Cardiac fibroblast (primary cell): ENCODE measurements at regions not wholly inside any gene's neighbourhood (a gene's known extent, or its start where the extent isn't known, plus 50 kb on each side); places are given as distances from the start of the nearest gene placed in this dataset.
A peak's percentile ranks its signal among the peaks of the same experiment; 100 is the strongest.

Experiments
- DNase-seq, 2 donors: peaks; one replicate each; pipeline versions ENCODE4 v3.0.0 to v3.0.0-alpha.2; 2010; ENCODE audit warnings: low read depth in 2 of 2
- H3K4me3 ChIP-seq, 2 donors: replicated peaks in 1 of 2; 1 replicate in 1 of 2; 2 replicates in 1 of 2; pipeline ENCODE4 v1.5.1; 2011; ENCODE audit warnings: low read depth in 2 of 2, low read length in 2 of 2, mild to moderate bottlenecking in 2 of 2, moderate library complexity in 1 of 2
- TF ChIP-seq, protein P1 (sequence below): IDR thresholded peaks from one replicate; pipeline ENCODE4 v1.5.1; 2011; ENCODE audit warnings: low read depth, mild to moderate bottlenecking, low read length, inconsistent platforms

DNA sequence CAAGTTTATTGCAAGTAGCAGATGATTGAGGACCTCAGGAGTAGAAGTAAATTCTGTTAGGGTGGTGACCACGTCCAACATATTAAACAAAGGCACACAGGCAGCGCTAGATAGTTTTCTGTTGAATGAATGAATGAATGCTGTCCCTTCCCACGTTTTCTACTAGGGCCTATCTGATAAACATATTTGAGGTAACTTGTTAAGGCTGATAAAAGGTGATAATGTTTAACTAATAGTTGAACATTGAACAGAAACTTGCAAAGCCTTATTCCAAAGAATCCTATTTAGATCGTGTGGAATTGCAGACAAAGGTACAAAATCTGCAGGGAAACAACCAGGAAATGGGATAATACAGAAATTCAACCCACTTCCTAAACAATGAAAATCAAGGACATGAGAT is 559.5 kb upstream of the SEMA6D start:
- DNase-seq = no peak
- TF ChIP-seq, protein P1, sequence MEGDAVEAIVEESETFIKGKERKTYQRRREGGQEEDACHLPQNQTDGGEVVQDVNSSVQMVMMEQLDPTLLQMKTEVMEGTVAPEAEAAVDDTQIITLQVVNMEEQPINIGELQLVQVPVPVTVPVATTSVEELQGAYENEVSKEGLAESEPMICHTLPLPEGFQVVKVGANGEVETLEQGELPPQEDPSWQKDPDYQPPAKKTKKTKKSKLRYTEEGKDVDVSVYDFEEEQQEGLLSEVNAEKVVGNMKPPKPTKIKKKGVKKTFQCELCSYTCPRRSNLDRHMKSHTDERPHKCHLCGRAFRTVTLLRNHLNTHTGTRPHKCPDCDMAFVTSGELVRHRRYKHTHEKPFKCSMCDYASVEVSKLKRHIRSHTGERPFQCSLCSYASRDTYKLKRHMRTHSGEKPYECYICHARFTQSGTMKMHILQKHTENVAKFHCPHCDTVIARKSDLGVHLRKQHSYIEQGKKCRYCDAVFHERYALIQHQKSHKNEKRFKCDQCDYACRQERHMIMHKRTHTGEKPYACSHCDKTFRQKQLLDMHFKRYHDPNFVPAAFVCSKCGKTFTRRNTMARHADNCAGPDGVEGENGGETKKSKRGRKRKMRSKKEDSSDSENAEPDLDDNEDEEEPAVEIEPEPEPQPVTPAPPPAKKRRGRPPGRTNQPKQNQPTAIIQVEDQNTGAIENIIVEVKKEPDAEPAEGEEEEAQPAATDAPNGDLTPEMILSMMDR = no peak
- H3K4me3 ChIP-seq = no peak overlapping the region

DNA sequence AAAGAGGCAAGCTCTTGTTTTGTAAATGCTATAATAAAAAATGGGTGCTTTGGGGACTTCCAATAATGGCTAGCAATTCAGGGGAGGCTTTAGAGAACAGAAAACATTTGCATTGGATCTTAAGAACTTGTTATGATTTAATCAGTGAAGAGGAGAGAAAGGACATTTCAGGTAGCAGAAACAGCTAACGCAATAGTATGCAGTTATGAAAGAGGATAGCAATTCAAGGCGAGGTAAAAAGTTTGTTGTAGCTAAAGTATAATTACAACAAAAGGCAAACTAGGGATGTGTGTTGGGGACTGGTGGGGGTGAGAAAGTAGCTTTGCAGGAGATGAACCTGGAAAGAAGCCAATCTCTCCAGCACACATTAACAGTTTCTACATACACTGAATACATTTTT is 558.7 kb upstream of the SEMA6D start:
- H3K4me3 ChIP-seq = no peak overlapping the region
- DNase-seq = no peak
- TF ChIP-seq, protein P1 = no peak

DNA sequence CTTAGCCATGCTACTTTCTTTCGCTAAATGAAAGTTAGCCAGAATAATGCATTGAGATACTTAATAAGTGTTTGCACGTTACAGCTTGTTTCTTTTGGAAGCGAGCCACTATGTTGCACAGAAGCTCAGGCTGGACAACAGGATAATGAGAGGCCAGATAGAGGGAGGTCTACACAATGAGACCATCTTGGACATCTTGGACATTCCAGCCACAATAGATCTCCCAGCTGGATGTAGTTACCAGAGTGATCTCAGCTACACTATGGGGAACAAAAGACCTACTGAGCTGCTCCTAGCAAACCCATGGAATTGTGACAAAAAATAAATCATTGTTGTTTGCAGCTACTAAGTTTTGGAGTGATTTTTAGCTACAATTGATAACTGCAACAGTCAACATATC is 540.1 kb upstream of the SEMA6D start:
- TF ChIP-seq, protein P1 = no peak
- DNase-seq = no peak
- no peak overlapping the region for H3K4me3 ChIP-seq

DNA sequence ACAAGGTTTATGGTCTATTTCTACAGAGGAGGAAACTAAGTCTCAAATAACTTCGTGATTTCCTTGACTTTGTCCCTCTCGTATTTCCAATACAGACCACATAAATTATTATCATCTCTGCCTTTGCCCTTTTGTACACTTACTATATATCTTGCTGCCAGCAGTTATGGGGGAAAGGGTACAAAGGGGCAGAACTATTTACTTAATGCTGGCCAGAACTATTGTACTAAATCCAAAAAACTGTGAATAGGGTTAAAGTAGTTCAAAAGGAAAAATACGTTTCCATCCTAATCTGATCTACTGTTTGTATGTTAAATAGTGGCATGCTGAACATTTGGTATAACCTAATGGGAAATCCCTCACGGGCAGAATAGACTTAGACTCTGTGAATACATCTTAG is 537.3 kb upstream of the SEMA6D start:
- no peak overlapping the region for H3K4me3 ChIP-seq
- no peak for DNase-seq
- TF ChIP-seq, protein P1 = no peak

DNA sequence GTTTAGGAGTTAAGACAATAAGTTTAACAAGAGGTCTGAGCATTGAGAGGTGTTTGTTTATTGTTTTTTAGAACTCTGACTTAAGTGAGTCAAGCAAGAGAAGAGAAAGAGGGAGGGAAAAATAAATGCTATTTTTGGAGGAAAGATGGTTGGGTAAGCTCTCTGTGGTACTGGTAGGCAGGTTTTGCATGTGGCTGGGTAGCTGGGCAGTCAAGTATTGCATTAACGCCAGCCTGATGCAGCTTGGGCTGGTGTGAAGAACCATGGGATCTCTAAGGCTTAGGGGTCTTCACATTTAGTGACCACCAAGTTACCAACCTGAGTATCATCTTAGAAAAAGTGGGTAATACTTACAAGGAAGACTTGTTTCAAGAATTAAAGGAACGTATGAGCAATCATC is 534.5 kb upstream of the SEMA6D start:
- DNase-seq = no peak
- TF ChIP-seq, protein P1 = no peak
- no peak overlapping the region for H3K4me3 ChIP-seq

DNA sequence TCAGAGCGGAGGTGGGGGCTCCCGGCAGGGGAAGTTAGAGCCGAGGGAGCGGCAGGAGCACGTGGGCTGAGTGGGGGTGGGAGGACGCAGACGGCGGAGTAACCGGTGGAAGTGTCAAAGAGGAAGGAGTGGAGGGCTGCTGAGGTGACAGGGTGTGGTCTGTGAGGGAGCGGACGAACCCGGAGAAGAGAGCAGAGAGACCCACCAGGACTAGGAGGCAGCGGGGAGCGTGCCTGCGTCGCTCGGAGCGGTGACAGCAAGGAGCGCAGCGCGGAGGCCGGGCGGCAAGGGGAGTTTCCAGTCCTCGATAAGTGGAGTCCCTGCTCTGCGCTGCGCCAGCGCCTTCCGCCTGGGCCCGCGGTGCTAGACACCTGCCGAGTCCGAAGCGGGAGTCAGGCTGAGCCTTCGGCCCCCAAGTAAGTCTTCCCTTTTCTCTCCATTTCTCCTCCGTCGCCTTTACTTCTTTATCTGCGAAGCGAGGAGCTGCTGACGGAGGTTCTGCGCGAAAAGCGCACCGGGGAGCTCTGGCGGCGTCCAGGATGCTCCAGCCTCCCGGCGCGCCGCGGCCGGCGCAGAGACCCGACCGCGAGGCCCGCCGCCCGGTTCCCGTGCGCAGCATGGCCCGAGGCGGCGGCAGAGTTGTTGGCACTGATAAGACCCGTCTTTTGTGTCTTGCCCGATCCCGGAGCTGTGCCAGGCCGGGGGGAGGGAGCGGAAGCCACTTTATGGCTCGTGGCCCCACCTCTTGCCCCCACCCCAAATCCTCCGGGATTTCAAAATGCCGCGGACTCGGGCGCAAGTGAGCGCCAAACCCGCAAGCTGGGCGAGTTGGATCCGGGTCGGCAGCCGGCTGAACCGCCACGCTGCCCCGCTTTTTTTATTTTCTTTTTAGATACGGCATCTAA is 533.0 kb upstream of the SEMA6D start:
- peak; percentile 7 to 27 for DNase-seq
- TF ChIP-seq, protein P1 = no peak
- peak overlapping the region; percentile 31 to 32 for H3K4me3 ChIP-seq
